ENCODE measurements at regions not wholly inside any gene's neighbourhood (a gene's known extent, or its start where the extent isn't known, plus 50 kb on each side); places are given as distances from the start of the nearest gene placed in this dataset.

GRCh38 chr22:19626042-19626587 lies 88.2 kb upstream of the SEPTIN5 start:
- no peak overlapping the region for H2AFZ ChIP-seq (ENCODE audit: low read length)
- CTCF ChIA-PET: no interaction called here
- TF ChIP-seq CTCF (conservative IDR thresholded peaks at IDR 0.05; ENCODE audit: low read depth, low read length): no peak
- TF ChIP-seq EZH2phosphoT487 (IDR thresholded peaks at IDR 0.05; ENCODE audit: borderline replicate concordance, low read length): no peak
- no peak for TF ChIP-seq EZH2 (IDR thresholded peaks at IDR 0.05; ENCODE audit: low read length, unreplicated experiment)

GRCh38 chr22:19626666-19627065 lies 87.6 kb upstream of the SEPTIN5 start:
- H3K79me2 ChIP-seq (ENCODE audit: low read length): no peaks in the 10 kb centered on the region
- H3K9me3 ChIP-seq (ENCODE audit: low read length): no peaks in the 10 kb centered on the region
- no peak overlapping the region for H3K9ac ChIP-seq (ENCODE audit: low read length)
- no peaks in the 10 kb centered on the region for H3F3A ChIP-seq (ENCODE audit: low read length, unreplicated experiment)
- TF ChIP-seq EZH2 (IDR thresholded peaks at IDR 0.05; ENCODE audit: low read length, unreplicated experiment) (no peak), EZH2phosphoT487 (IDR thresholded peaks at IDR 0.05; ENCODE audit: borderline replicate concordance, low read length) (no peak), CTCF (conservative IDR thresholded peaks at IDR 0.05; ENCODE audit: low read depth, low read length) (no peak)
- no TSS peak for BruUV-seq (replicated peaks)
- ATAC-seq (no peak), DNase-seq (no peak)
- no peaks in the 10 kb centered on the region for H3K4me1 ChIP-seq (ENCODE audit: insufficient read depth, low read length)
- H3K4me3 ChIP-seq (ENCODE audit: low read length): no peak overlapping the region
- H3K36me3 ChIP-seq (ENCODE audit: low read depth, low read length): no peaks in the 10 kb centered on the region
- no peak overlapping the region for H3K27ac ChIP-seq (ENCODE audit: low read length)
- no peaks in the 10 kb centered on the region for H3K27me3 ChIP-seq (ENCODE audit: low read length)
- H3K9me2 ChIP-seq (replicated peaks; ENCODE audit: low read length): no peaks in the 10 kb centered on the region
- intact Hi-C loops (cut with micrococcal nuclease): loop anchor here (10.0 kb wide), 1 partner anchor 62 kb away; no protein-coding TSS in a partner anchor
- POLR2A ChIA-PET (ENCODE audit: unreplicated experiment): no interaction called here
- no peaks in the 10 kb centered on the region for H4K20me1 ChIP-seq (ENCODE audit: low read length)
- H3K4me2 ChIP-seq (ENCODE audit: low read length): no peak overlapping the region
- CTCF ChIA-PET: no interaction called here
- H2AFZ ChIP-seq (ENCODE audit: low read length): no peak overlapping the region

More at GRCh38 chr22:19626042-19626587, 88.2 kb upstream of the SEPTIN5 start:
- intact Hi-C loops (cut with micrococcal nuclease): loop anchor here (10.0 kb wide), 1 partner anchor 61 kb away; no protein-coding TSS in a partner anchor
- H3K9me3 ChIP-seq (ENCODE audit: low read length): no peaks in the 10 kb centered on the region
- ATAC-seq: no peak
- H3K4me1 ChIP-seq (ENCODE audit: insufficient read depth, low read length): no peaks in the 10 kb centered on the region
- no peaks in the 10 kb centered on the region for H4K20me1 ChIP-seq (ENCODE audit: low read length)
- no peaks in the 10 kb centered on the region for H3F3A ChIP-seq (ENCODE audit: low read length, unreplicated experiment)
- H3K36me3 ChIP-seq (ENCODE audit: low read depth, low read length): no peaks in the 10 kb centered on the region
- H3K79me2 ChIP-seq (ENCODE audit: low read length): no peaks in the 10 kb centered on the region
- DNase-seq: no peak
- no peaks in the 10 kb centered on the region for H3K9me2 ChIP-seq (replicated peaks; ENCODE audit: low read length)
- no peak overlapping the region for H3K4me2 ChIP-seq (ENCODE audit: low read length)
- no peak overlapping the region for H3K4me3 ChIP-seq (ENCODE audit: low read length)
- no TSS peak for BruUV-seq (replicated peaks)
- POLR2A ChIA-PET (ENCODE audit: unreplicated experiment): no interaction called here
- H3K27me3 ChIP-seq (ENCODE audit: low read length): no peaks in the 10 kb centered on the region
- no peak overlapping the region for H3K9ac ChIP-seq (ENCODE audit: low read length)
- no peak overlapping the region for H3K27ac ChIP-seq (ENCODE audit: low read length)

- Histone ChIP-seq H4K20me1 (ENCODE audit: low read length) (no peaks in the 10 kb centered on the region), H3K4me2 (ENCODE audit: low read length) (no peak overlapping the region), H3K9ac (ENCODE audit: low read length) (no peak overlapping the region), H3K27me3 (ENCODE audit: low read length) (no peaks in the 10 kb centered on the region), H3K4me1 (ENCODE audit: insufficient read depth, low read length) (no peaks in the 10 kb centered on the region), H3K9me2 (replicated peaks; ENCODE audit: low read length) (no peaks in the 10 kb centered on the region), H3K4me3 (ENCODE audit: low read length) (no peak overlapping the region), H3K36me3 (ENCODE audit: low read depth, low read length) (no peaks in the 10 kb centered on the region), H3K9me3 (ENCODE audit: low read length) (no peaks in the 10 kb centered on the region), H3K27ac (ENCODE audit: low read length) (no peak overlapping the region), H3K79me2 (ENCODE audit: low read length) (no peaks in the 10 kb centered on the region), H3F3A (ENCODE audit: low read length, unreplicated experiment) (no peaks in the 10 kb centered on the region), H2AFZ (ENCODE audit: low read length) (no peak overlapping the region)
- ChIA-PET CTCF (no interaction called here), POLR2A (ENCODE audit: unreplicated experiment) (no interaction called here)
- TF ChIP-seq EZH2phosphoT487 (IDR thresholded peaks at IDR 0.05; ENCODE audit: borderline replicate concordance, low read length) (no peak), EZH2 (IDR thresholded peaks at IDR 0.05; ENCODE audit: low read length, unreplicated experiment) (no peak), CTCF (conservative IDR thresholded peaks at IDR 0.05; ENCODE audit: low read depth, low read length) (no peak)
- ATAC-seq: no peak
- no TSS peak for BruUV-seq (replicated peaks)
- intact Hi-C loops (cut with micrococcal nuclease): loop anchor here (10.0 kb wide), 1 partner anchor 63 kb away; no protein-coding TSS in a partner anchor
- no peak for DNase-seq
Observed at GRCh38 chr22:19628038-19628776, 86.1 kb upstream of the SEPTIN5 start.
